ENCODE measurements at regions not wholly inside any gene's neighbourhood (a gene's known extent, or its start where the extent isn't known, plus 50 kb on each side); places are given as distances from the start of the nearest gene placed in this dataset.

- TF ChIP-seq POLR2AphosphoS5 (IDR thresholded peaks at IDR 0.05; ENCODE audit: low read depth, low read length) (no peak), CTCF (IDR thresholded peaks at IDR 0.05 in 2 of 3, conservative IDR thresholded peaks at IDR 0.05 in 1 of 3; ENCODE audit: borderline replicate concordance in 1 of 3, insufficient read depth in 1 of 3, low read depth in 2 of 3, low read length in 2 of 3) (no peak), TCF7L2 (IDR thresholded peaks at IDR 0.05; ENCODE audit: borderline replicate concordance, extremely low read depth, insufficient read depth, insufficient read length) (no peak), POLR2A (IDR thresholded peaks at IDR 0.05; ENCODE audit: borderline replicate concordance, extremely low read depth, insufficient read depth, insufficient read length) (no peak)
Observed at GRCh38 chr10:44467900-44468299, 83.0 kb upstream of the CXCL12 start.

Measured in HCT116 (cell line).